ENCODE measurements at regions not wholly inside any gene's neighbourhood (a gene's known extent, or its start where the extent isn't known, plus 50 kb on each side); places are given as distances from the start of the nearest gene placed in this dataset.
A peak's percentile ranks its signal among the peaks of the same experiment; 100 is the strongest.

DNA sequence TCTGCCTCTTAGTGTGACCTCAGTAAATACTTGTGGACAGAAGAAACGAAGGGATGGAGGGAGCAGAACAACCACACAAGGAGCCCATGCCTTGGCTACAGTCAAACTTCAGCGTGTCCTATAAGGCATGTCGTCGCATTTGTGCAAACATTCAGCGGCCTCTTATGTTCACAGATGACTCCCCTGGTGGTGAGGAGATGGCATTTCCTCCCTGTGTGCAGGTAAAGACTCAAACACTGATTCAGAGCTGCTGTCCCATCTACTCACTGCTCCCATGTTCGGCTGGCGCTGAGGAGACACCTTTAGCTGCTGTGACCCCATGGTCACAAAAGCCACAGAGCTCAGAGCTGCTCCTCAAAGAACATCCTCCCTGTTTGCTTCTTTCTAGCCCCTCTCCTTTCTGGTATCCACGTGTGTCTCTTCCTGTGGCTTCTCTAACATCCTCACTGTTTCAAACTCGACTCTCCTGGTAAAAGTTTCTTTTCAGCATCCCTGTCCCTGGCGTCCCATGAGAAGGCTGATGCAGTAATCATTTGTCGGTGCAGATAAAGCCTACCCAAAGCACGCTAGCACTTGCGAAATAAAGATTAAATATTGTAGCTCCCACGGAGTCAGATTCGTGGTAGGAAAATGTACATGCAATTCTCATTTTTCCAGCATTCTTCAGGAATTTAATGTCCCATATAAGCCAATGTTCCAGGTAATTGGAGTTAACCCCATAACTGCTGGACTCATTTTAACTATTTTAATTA, 124.9 kb upstream of the NEBL start:
- Histone ChIP-seq H3K27ac (no peak overlapping the region), H3K4me3 (no peak overlapping the region), H3K27me3 (no peaks in the 10 kb centered on the region), H3K9me3 (no peaks in the 10 kb centered on the region), H3K36me3 (no peaks in the 10 kb centered on the region), H3K4me1 (no peaks in the 10 kb centered on the region)
- TF ChIP-seq, protein P1, sequence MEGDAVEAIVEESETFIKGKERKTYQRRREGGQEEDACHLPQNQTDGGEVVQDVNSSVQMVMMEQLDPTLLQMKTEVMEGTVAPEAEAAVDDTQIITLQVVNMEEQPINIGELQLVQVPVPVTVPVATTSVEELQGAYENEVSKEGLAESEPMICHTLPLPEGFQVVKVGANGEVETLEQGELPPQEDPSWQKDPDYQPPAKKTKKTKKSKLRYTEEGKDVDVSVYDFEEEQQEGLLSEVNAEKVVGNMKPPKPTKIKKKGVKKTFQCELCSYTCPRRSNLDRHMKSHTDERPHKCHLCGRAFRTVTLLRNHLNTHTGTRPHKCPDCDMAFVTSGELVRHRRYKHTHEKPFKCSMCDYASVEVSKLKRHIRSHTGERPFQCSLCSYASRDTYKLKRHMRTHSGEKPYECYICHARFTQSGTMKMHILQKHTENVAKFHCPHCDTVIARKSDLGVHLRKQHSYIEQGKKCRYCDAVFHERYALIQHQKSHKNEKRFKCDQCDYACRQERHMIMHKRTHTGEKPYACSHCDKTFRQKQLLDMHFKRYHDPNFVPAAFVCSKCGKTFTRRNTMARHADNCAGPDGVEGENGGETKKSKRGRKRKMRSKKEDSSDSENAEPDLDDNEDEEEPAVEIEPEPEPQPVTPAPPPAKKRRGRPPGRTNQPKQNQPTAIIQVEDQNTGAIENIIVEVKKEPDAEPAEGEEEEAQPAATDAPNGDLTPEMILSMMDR (IDR thresholded peaks at IDR 0.05) = no peak
- TF ChIP-seq POLR2A (IDR thresholded peaks at IDR 0.05) = no peak
- DNase-seq = no peak

DNA sequence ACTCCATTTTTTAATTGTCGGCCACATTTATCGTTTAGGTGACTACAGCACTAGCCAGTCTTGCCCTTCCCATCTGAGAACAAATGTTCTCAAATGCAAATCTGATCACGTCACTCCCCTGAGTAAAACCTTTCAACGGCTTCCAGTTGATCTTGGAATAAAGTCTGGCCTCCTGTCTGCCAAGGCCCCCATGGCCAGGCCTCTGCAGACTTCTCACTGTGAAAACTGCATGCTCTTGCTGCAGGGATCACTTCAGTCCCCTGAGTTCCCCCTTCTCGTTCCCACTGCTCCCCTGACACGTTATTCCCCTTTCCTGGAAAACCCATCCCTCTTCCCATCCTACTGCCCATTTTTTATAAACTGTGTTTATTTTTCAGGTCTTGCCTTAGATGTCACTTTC, 124.1 kb upstream of the NEBL start:
- Histone ChIP-seq H3K9me3 (no peaks in the 10 kb centered on the region), H3K4me3 (no peak overlapping the region), H3K36me3 (no peaks in the 10 kb centered on the region), H3K27ac (no peak overlapping the region), H3K27me3 (no peaks in the 10 kb centered on the region), H3K4me1 (no peaks in the 10 kb centered on the region)
- no peak for DNase-seq
- TF ChIP-seq, protein P1 (IDR thresholded peaks at IDR 0.05) = no peak
- no peak for TF ChIP-seq POLR2A (IDR thresholded peaks at IDR 0.05)

DNA sequence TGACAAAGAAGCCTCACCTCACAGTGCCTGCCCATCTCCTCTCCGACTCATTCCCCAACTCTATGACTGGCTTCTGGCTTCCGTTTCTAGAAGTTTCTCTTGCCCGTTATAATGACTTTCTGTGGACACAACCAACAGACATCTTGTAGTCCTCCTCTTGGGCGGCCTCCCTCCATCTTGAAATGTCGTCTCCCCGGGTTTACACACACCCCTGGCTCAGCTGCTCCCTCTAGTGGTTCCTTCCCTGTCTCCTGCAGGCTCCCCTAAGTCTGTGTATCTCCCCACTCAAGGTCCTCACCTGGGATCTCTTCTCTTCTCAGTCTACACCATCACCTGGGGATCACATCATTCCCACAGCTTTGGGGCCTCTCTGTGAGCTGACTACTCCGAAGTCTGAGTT, 123.4 kb upstream of the NEBL start:
- no peaks in the 10 kb centered on the region for H3K36me3 ChIP-seq
- no peaks in the 10 kb centered on the region for H3K27me3 ChIP-seq
- no peak overlapping the region for H3K4me3 ChIP-seq
- no peaks in the 10 kb centered on the region for H3K9me3 ChIP-seq
- TF ChIP-seq, protein P1 (IDR thresholded peaks at IDR 0.05) = peak in 4 of 6 experiments; percentile 14 to 35 (median 27)
- TF ChIP-seq POLR2A (IDR thresholded peaks at IDR 0.05) = no peak
- peak in 1 of 3 donors; percentile 56 for DNase-seq
- no peak overlapping the region for H3K27ac ChIP-seq
- H3K4me1 ChIP-seq = no peaks in the 10 kb centered on the region

DNA sequence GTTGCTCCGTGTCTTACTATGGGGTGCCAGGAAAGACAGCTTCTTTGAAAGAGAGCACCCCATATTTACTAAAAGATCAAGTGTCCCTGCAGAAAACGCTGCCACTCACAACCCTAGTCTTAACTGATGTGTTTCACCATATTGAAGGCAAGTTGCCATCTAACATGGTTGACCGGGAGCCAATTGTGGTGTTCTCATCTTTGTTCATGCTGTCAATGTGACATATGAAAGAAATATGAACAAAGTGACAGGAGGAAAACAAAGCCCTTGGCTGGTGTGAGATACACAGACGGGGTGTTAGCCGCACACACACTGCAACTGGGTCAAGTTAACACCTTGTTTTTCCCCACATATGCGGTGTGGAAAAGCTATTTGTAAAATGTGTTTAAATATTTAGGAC, 122.3 kb upstream of the NEBL start:
- no peak for DNase-seq
- H3K9me3 ChIP-seq = no peaks in the 10 kb centered on the region
- H3K4me1 ChIP-seq = no peaks in the 10 kb centered on the region
- H3K27me3 ChIP-seq = no peaks in the 10 kb centered on the region
- H3K36me3 ChIP-seq = no peaks in the 10 kb centered on the region
- TF ChIP-seq, protein P1 (IDR thresholded peaks at IDR 0.05) = no peak
- no peak for TF ChIP-seq POLR2A (IDR thresholded peaks at IDR 0.05)
- no peak overlapping the region for H3K4me3 ChIP-seq
- no peak overlapping the region for H3K27ac ChIP-seq

DNA sequence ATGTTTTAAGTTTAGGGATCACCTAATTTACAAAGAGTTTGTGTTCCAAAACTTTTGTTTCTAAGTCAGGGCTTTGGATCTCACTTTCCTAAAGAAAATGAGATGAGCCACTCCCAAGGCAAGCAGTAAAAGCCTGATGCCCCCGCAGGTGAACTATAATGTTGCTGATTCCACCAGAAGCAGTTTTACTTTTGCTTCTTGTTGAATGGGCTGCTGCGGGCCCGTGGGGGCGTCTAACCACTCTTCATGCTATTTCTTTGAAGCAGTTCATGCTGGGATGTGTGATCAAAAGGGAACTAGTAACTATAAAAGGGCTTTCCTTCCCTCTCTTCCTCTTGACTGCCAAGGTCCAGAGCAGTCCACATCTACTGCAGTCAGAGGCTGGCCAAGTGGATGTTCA, 118.7 kb upstream of the NEBL start:
- Histone ChIP-seq H3K4me3 (no peak overlapping the region), H3K36me3 (no peaks in the 10 kb centered on the region), H3K27ac (no peak overlapping the region), H3K9me3 (no peaks in the 10 kb centered on the region), H3K4me1 (no peaks in the 10 kb centered on the region), H3K27me3 (no peaks in the 10 kb centered on the region)
- DNase-seq = no peak
- no peak for TF ChIP-seq POLR2A (IDR thresholded peaks at IDR 0.05)
- TF ChIP-seq, protein P1 (IDR thresholded peaks at IDR 0.05) = no peak

Data from Peyer's patch (tissue), 4 donors.